DOHH2 (cell line): ENCODE measurements at regions not wholly inside any gene's neighbourhood (a gene's known extent, or its start where the extent isn't known, plus 50 kb on each side); places are given as distances from the start of the nearest gene placed in this dataset.

ENCODE experiments used
- H3F3A ChIP-seq: fragments of 200-600 bp; sonication (generic), shearing (Covaris generic); 2 replicates; pipeline ENCODE4 v1.6.0; 2016; ENCODE audit warnings: antibody characterized with exemption, mild to moderate bottlenecking; ENCODE audit not compliant: control insufficient read depth, insufficient read depth
- H3K27ac ChIP-seq: fragments of 200-600 bp; sonication (generic); 2 replicates; pipeline ENCODE4 v1.5.1; 2014; ENCODE audit warnings: low read depth, mild to moderate bottlenecking, low read length, moderate library complexity
- H3K27me3 ChIP-seq: fragments of 200-600 bp; sonication (generic); 2 replicates; pipeline ENCODE4 v1.6.1; 2014; ENCODE audit warnings: mild to moderate bottlenecking, low read length, mixed read lengths; ENCODE audit not compliant: control insufficient read depth
- H3K36me3 ChIP-seq: fragments of 200-600 bp; sonication (generic); 2 replicates; pipeline ENCODE4 v1.6.1; 2014; ENCODE audit warnings: mild to moderate bottlenecking, low read length, moderate library complexity, mixed read lengths; ENCODE audit not compliant: control insufficient read depth
- H3K4me1 ChIP-seq: fragments of 200-600 bp; sonication (generic); 2 replicates; pipeline ENCODE4 v1.6.1; 2014; ENCODE audit warnings: mild to moderate bottlenecking, low read length, mixed read lengths; ENCODE audit not compliant: control insufficient read depth
- H3K4me2 ChIP-seq: fragments of 200-600 bp; sonication (generic); 2 replicates; pipeline ENCODE4 v1.6.0; 2014; ENCODE audit warnings: mild to moderate bottlenecking, low read length, moderate library complexity
- H3K4me3 ChIP-seq: fragments of 200-600 bp; sonication (generic); 2 replicates; pipeline ENCODE4 v1.5.1; 2014; ENCODE audit warnings: mild to moderate bottlenecking, low read length, mixed read lengths
- H3K79me2 ChIP-seq: fragments of 200-600 bp; sonication (generic); 2 replicates; pipeline ENCODE4 v1.6.1; 2014; ENCODE audit warnings: mild to moderate bottlenecking, low read length, mixed read lengths; ENCODE audit not compliant: control insufficient read depth
- H3K9me2 ChIP-seq: fragments of 200-600 bp; sonication (generic); replicated peaks from 2 replicates; pipeline ENCODE4 v1.6.1; 2014; ENCODE audit warnings: mild to moderate bottlenecking, low read length, mixed read lengths; ENCODE audit not compliant: control insufficient read depth
- H3K9me3 ChIP-seq: fragments of 200-600 bp; sonication (generic); 2 replicates; pipeline ENCODE4 v1.6.1; 2014; ENCODE audit warnings: antibody characterized with exemption, low read length, mixed read lengths; ENCODE audit not compliant: control insufficient read depth, insufficient read depth
- H4K20me1 ChIP-seq: fragments of 200-600 bp; sonication (generic); 2 replicates; pipeline ENCODE4 v1.6.0; 2014; ENCODE audit warnings: low read depth, mild to moderate bottlenecking, antibody characterized with exemption, low read length, moderate library complexity; ENCODE audit not compliant: control insufficient read depth, insufficient read depth
- CTCF ChIP-seq: fragments of 200-600 bp; sonication (generic); IDR thresholded peaks from one replicate; pipeline ENCODE4 v1.5.1; 2014; ENCODE audit warnings: antibody characterized with exemption, mild to moderate bottlenecking, low read depth, low read length; ENCODE audit not compliant: poor library complexity, severe bottlenecking
- EZH2phosphoT487 ChIP-seq: fragments of 200-600 bp; sonication (generic); IDR thresholded peaks from 2 replicates; pipeline ENCODE4 v1.6.1; 2017; ENCODE audit warnings: borderline replicate concordance, mild to moderate bottlenecking, antibody characterized with exemption, low read length, moderate library complexity, mixed read lengths

- Histone ChIP-seq H3K4me1 (no peaks in the 10 kb centered on the region), H3K9me3 (no peaks in the 10 kb centered on the region), H4K20me1 (no peaks in the 10 kb centered on the region), H3F3A (no peaks in the 10 kb centered on the region), H3K27me3 (no peaks in the 10 kb centered on the region), H3K79me2 (no peaks in the 10 kb centered on the region), H3K4me2 (no peak overlapping the region), H3K27ac (no peak overlapping the region), H3K36me3 (no peaks in the 10 kb centered on the region), H3K4me3 (no peak overlapping the region), H3K9me2 (no peaks in the 10 kb centered on the region)
- TF ChIP-seq EZH2phosphoT487 (no peak), CTCF (no peak)
Measured at GRCh38 chr17:72474719-72475477, 354.1 kb downstream of the SOX9 start.

DNA sequence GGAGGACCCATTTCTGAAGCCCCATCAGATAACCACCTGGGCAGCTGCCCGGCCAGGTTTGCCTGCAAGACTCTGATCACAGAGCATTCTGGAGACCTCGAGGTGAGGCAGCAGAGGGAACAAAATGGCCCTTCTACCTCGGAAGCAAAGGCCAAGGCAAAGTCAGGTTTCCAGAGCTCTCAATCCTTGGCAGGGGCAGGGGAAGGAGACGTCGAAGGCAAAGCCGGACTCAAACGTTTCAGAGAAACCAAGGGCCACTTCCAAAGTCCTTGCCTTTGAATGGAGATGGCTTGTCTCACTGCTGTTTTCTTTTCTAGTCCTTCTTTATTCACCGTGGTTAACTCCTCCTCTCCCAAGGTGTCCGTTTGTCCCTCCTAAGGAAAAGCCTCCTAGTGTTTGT lies 355.3 kb downstream of the SOX9 start:
- H3K4me3 ChIP-seq, result no peak overlapping the region
- H3F3A ChIP-seq, result no peaks in the 10 kb centered on the region
- H3K27me3 ChIP-seq, result no peaks in the 10 kb centered on the region
- no peak overlapping the region for H3K27ac ChIP-seq
- no peaks in the 10 kb centered on the region for H3K9me2 ChIP-seq
- no peaks in the 10 kb centered on the region for H4K20me1 ChIP-seq
- no peaks in the 10 kb centered on the region for H3K9me3 ChIP-seq
- H3K36me3 ChIP-seq, result no peaks in the 10 kb centered on the region
- H3K79me2 ChIP-seq, result no peaks in the 10 kb centered on the region
- no peak overlapping the region for H3K4me2 ChIP-seq
- H3K4me1 ChIP-seq, result no peaks in the 10 kb centered on the region
- no peak for TF ChIP-seq CTCF
- no peak for TF ChIP-seq EZH2phosphoT487

- H3K79me2 ChIP-seq, result no peaks in the 10 kb centered on the region
- no peak overlapping the region for H3K4me2 ChIP-seq
Measured at GRCh38 chr17:72476575-72476986, 355.8 kb downstream of the SOX9 start.

More at GRCh38 chr17:72476575-72476986, 355.8 kb downstream of the SOX9 start:
- Histone ChIP-seq H3K36me3 (no peaks in the 10 kb centered on the region), H3K27me3 (no peaks in the 10 kb centered on the region), H4K20me1 (no peaks in the 10 kb centered on the region), H3K27ac (no peak overlapping the region), H3K9me2 (no peaks in the 10 kb centered on the region), H3K4me1 (no peaks in the 10 kb centered on the region), H3K4me3 (no peak overlapping the region), H3K9me3 (no peaks in the 10 kb centered on the region), H3F3A (no peaks in the 10 kb centered on the region)
- TF ChIP-seq EZH2phosphoT487 (no peak), CTCF (no peak)
